Caki2 (cell line): ENCODE measurements at regions not wholly inside any gene's neighbourhood (a gene's known extent, or its start where the extent isn't known, plus 50 kb on each side); places are given as distances from the start of the nearest gene placed in this dataset.

ENCODE experiments used
- DNase-seq: peaks from one replicate; pipeline ENCODE4 v3.0.0-alpha.2; 2015; ENCODE audit warnings: low read depth
- in situ Hi-C: cut with HindIII; loops from 2 replicates; pipeline ENCODE4 v1.10.0; 2016; ENCODE audit warnings: low sequenced_read_pairs, low pct_unique_long_range_greater_than_20kb, mixed read lengths

- in situ Hi-C loops = no loop called here
- no peak for DNase-seq
These were observed 56.4 kb upstream of the NWD2 start for GRCh38 chr4:37188100-37188499.
